Erythroblast (primary cell): ENCODE measurements at regions not wholly inside any gene's neighbourhood (a gene's known extent, or its start where the extent isn't known, plus 50 kb on each side); places are given as distances from the start of the nearest gene placed in this dataset.

Experiments
- DNase-seq, 2 experiments: peaks; one replicate each; lab custom pipeline; 2025; lab: John Stamatoyannopoulos, UW
- GATA1 ChIP-seq: IDR thresholded peaks from 2 replicates; pipeline ENCODE4 v1.6.1; 2011; ENCODE audit warnings: low read depth, mild to moderate bottlenecking, control low read depth, low read length, moderate library complexity
- POLR2A ChIP-seq: IDR thresholded peaks from 2 replicates; pipeline ENCODE4 v1.6.1; 2011; ENCODE audit warnings: mild to moderate bottlenecking, low read length

DNA sequence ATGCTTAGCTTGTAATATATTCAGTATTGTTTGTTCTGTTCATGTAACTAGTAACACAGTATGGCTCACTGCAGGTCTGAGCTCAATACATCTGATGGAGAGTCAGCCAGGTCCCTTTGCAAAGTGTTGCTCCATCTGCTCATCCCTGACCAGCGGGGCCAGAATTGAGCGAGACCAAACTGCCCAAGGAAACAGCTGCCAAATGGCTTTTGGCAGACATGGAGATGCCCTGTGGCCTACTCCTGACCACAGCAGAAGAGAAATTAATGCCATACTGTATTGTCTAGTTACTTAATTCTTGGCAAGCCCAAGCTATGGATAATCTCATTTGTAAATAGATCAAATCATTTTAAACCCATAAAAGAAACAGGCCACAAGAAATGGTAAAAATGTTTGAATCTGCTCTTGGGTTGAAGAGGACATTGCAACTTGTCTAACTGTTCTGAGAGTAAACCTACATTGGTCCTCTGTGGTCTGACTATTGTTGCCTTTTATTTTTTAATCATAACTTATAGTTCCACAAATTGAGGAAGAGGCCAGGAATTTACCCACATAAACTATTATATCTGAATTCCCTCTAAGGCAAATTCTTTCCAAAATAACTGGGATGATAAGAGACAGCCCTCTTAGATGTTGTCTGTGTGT lies 209.5 kb downstream of the EBLN2 start:
- TF ChIP-seq POLR2A (no peak), GATA1 (no peak)
- DNase-seq = no peak

- TF ChIP-seq POLR2A (no peak), GATA1 (no peak)
- no peak for DNase-seq
Measured at GRCh38 chr3:73273341-73273740, 211.9 kb downstream of the EBLN2 start.

DNA sequence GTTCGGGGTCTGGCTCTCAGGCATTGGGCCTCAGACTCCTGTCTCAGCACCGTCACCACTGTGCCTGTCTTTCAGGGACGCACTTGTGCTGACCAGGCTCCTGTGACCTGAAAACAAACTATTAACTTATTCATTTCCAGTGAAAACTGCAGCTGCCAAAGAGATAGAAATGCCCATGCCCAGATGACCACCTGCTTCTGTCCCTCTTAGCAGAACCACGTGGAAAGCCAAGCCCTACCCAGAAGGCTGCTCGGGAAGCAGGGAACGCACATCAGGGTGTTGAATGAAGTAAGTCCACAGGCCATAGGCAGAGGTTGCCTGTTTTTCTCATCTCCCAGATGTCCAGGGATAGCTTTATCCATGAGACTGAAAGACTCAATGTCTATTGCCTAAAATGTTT lies 219.3 kb downstream of the EBLN2 start:
- DNase-seq = no peak
- no peak for TF ChIP-seq GATA1
- no peak for TF ChIP-seq POLR2A

- no peak for DNase-seq
- TF ChIP-seq GATA1 (no peak), POLR2A (no peak)
Measured at GRCh38 chr3:73284472-73284871, 223.0 kb downstream of the EBLN2 start.

GRCh38 chr3:73291541-73291940 lies 230.1 kb downstream of the EBLN2 start:
- no peak for DNase-seq
- TF ChIP-seq POLR2A (no peak), GATA1 (no peak)

GRCh38 chr3:73292220-73292619 lies 230.8 kb downstream of the EBLN2 start:
- TF ChIP-seq POLR2A (no peak), GATA1 (no peak)
- no peak for DNase-seq

DNA sequence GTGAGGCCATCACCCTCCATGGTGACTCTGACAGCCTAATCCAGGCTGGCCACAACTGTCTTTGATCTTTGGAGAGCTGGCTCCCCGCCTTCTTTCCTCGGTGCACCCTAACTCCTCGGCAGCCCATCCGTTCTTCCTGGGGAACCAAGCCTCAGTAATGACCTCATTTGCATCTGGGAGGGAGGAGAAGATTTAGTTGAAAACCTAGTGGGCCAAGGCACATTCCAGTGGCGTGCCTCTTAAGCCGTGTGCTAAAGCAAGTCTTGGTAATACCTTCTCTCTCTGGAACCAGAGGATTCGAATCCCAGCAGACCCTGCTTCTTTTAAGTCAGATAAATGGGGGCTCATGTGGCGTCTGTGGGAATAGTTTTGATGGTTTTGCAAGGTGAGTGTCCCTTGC lies 233.1 kb downstream of the EBLN2 start:
- TF ChIP-seq GATA1 = no peak
- no peak for TF ChIP-seq POLR2A
- DNase-seq = no peak

- no peak for TF ChIP-seq GATA1
- no peak for DNase-seq
Measured at GRCh38 chr3:73295876-73296635, 234.6 kb downstream of the EBLN2 start.

GRCh38 chr3:73296859-73297258 lies 235.4 kb downstream of the EBLN2 start:
- DNase-seq = no peak
- TF ChIP-seq GATA1 (no peak), POLR2A (no peak)

DNA sequence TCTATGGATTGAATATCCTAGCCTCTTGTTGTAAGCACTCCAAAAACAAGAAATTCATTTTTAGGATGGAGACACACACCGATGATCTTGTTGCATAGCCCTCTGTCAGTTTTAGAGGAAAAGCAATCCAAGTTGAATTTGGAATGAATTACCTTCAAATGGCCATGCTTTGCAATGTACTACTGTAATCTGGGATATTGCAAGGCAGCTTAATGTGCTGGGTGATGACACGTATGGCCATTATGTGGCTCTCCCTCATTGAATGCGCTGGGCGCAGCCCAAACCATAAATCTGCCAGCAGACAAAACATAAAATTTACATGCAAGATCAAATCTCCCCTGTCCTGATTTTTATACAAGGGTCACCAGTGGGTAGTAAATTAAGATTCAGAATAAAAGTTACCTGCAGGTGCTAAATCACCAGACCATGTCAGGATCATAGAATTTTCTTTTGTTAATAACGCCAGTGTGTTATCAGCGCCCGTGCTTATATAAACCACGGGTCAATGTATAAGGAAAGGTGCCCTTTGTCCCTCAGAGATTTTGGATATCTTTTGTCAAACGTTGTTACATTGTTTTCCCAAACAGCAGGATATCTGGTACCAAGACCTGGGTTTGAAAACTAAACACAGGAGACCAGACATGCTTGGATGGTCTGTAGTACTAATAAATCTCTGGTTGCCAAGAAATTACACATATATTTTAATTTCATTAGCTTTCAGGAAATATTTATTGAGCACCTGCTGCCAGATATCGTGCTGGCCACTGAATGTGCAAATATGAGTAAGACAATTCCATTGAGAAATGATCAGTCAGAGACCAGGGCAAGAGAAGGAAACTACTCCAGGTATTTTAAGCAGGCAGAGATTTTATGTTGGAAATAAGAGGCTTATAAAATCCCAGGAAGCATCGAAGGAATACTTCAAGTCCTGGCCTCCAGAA lies 237.1 kb downstream of the EBLN2 start:
- no peak for DNase-seq
- TF ChIP-seq POLR2A = no peak
- no peak for TF ChIP-seq GATA1

DNA sequence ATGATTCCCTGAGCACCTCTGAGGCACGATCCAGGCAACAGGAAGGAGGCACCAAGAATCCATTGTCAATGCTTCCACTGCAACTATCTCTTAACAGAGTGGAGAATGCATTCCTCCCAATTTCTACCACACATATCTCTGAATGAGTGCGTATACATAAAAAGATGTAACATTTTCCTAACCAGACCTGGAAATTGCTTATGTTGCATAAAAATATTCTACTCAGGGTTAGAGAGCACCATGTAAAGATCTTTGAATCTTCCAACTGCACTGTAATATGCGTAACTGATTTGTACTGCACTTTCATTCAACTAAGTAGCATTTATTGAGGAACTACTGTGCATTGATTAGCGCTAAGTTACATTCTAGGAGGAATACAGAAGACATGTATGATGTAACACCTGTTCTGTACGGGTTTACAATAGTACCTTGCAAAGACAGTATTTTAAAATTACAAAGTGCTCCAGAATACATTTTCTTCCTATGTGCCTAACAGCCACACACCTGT lies 237.8 kb downstream of the EBLN2 start:
- TF ChIP-seq POLR2A (no peak), GATA1 (no peak)
- no peak for DNase-seq

- DNase-seq = no peak
- TF ChIP-seq POLR2A = no peak
- TF ChIP-seq GATA1 = no peak
Measured at GRCh38 chr3:73314151-73314951, 252.9 kb downstream of the EBLN2 start.

GRCh38 chr3:73315706-73316105 lies 254.2 kb downstream of the EBLN2 start:
- no peak for TF ChIP-seq POLR2A
- no peak for TF ChIP-seq GATA1
- DNase-seq = no peak

- TF ChIP-seq GATA1 = no peak
- no peak for TF ChIP-seq POLR2A
- no peak for DNase-seq
Measured at GRCh38 chr3:73319179-73319769, 257.8 kb downstream of the EBLN2 start.
